HepG2 (cell line): ENCODE measurements at regions not wholly inside any gene's neighbourhood (a gene's known extent, or its start where the extent isn't known, plus 50 kb on each side); places are given as distances from the start of the nearest gene placed in this dataset.
A peak's percentile ranks its signal among the peaks of the same experiment; 100 is the strongest.

ENCODE experiments used
- DMAP1 ChIP-seq: IDR thresholded peaks from 2 replicates; pipeline ENCODE4 v1.6.1; 2016
- EED ChIP-seq: sonication (generic); formaldehyde crosslinking; IDR thresholded peaks from 2 replicates; pipeline ENCODE4 v1.5.0; 2020; ENCODE audit warnings: mild to moderate bottlenecking, missing genetic modification reagents
- FOSL1 ChIP-seq: sonication (generic); formaldehyde crosslinking; IDR thresholded peaks from 2 replicates; pipeline ENCODE4 v1.9.0; 2021; ENCODE audit warnings: missing genetic modification reagents, borderline replicate concordance
- FUBP1 ChIP-seq: sonication (generic); formaldehyde crosslinking; IDR thresholded peaks from 2 replicates; pipeline ENCODE4 v1.5.1; 2020; ENCODE audit warnings: missing genetic modification reagents, mild to moderate bottlenecking, borderline replicate concordance
- HNRNPUL1 ChIP-seq: fragments of 200-400 bp; formaldehyde crosslinking; IDR thresholded peaks from 2 replicates; pipeline ENCODE4 v1.6.1; 2017; ENCODE audit warnings: low read depth, mild to moderate bottlenecking, low read length, moderate library complexity
- KMT2A ChIP-seq: sonication (generic); formaldehyde crosslinking; IDR thresholded peaks from 2 replicates; pipeline ENCODE4 v1.4.0; 2020; ENCODE audit warnings: missing genetic modification reagents
- MTA3 ChIP-seq: sonication (generic); formaldehyde crosslinking; IDR thresholded peaks from 2 replicates; pipeline ENCODE4 v1.4.0; 2020; ENCODE audit warnings: missing genetic modification reagents
- NFATC3 ChIP-seq: sonication (generic); formaldehyde crosslinking; IDR thresholded peaks from 2 replicates; pipeline ENCODE4 v1.5.1; 2020; ENCODE audit warnings: mild to moderate bottlenecking, missing genetic modification reagents
- POLR2A ChIP-seq, 2 experiments: IDR thresholded peaks; 2 replicates each; pipeline ENCODE4 v1.6.1; 2011; ENCODE audit warnings: low read depth in 2 of 2, low read length in 2 of 2, mild to moderate bottlenecking in 1 of 2, moderate library complexity in 1 of 2; ENCODE audit not compliant: insufficient read depth in 1 of 2
- SMAD9 ChIP-seq: sonication (generic); formaldehyde crosslinking; IDR thresholded peaks from 2 replicates; pipeline ENCODE4 v1.5.1; 2020; ENCODE audit warnings: mild to moderate bottlenecking, missing genetic modification reagents
- SOX6 ChIP-seq, 2 experiments: fragments of 450-650 bp in 1 of 2; sonication (generic) in 1 of 2; formaldehyde crosslinking in 1 of 2; IDR thresholded peaks; 2 replicates each; pipeline versions ENCODE4 v1.4.0 to v1.6.1; 2017 to 2020; ENCODE audit warnings: antibody characterized with exemption in 1 of 2, mild to moderate bottlenecking in 1 of 2, missing genetic modification reagents in 1 of 2
- SP140L ChIP-seq: sonication (generic); formaldehyde crosslinking; IDR thresholded peaks from 2 replicates; pipeline ENCODE4 v1.4.0; 2020; ENCODE audit warnings: missing genetic modification reagents, borderline replicate concordance
- TCF12 ChIP-seq, 2 experiments: fragments of 450-650 bp in 1 of 2; sonication (generic) in 1 of 2; formaldehyde crosslinking in 1 of 2; IDR thresholded peaks; 2 replicates each; pipeline versions ENCODE4 v1.6.1 to v1.8.0; 2017 to 2022; ENCODE audit warnings: antibody characterized with exemption in 1 of 2, mild to moderate bottlenecking in 1 of 2, missing genetic modification reagents in 1 of 2, moderate library complexity in 1 of 2
- ZEB1 ChIP-seq: IDR thresholded peaks from 2 replicates; pipeline ENCODE4 v1.6.1; 2012; ENCODE audit warnings: mild to moderate bottlenecking, low read depth, inconsistent platforms; ENCODE audit not compliant: insufficient replicate concordance
- ZNF275 ChIP-seq: sonication (generic); formaldehyde crosslinking; IDR thresholded peaks from 2 replicates; pipeline ENCODE4 v1.8.0; 2022; ENCODE audit warnings: missing genetic modification reagents, mild to moderate bottlenecking, inconsistent platforms, borderline replicate concordance
- ZNF460 ChIP-seq: sonication (generic); formaldehyde crosslinking; IDR thresholded peaks from 2 replicates; pipeline ENCODE4 v1.5.1; 2020; ENCODE audit warnings: missing genetic modification reagents, mild to moderate bottlenecking, borderline replicate concordance
- TF ChIP-seq, protein P1 (sequence below): sonication (generic); formaldehyde crosslinking; IDR thresholded peaks from 2 replicates; pipeline ENCODE4 v1.4.0; 2020; ENCODE audit warnings: missing genetic modification reagents
- TF ChIP-seq, protein P2 (sequence below): IDR thresholded peaks from 2 replicates; pipeline ENCODE4 v1.6.1; 2016
- TF ChIP-seq, protein P3 (sequence below): IDR thresholded peaks from 2 replicates; pipeline ENCODE4 v1.6.1; 2018; ENCODE audit warnings: missing genetic modification reagents, mild to moderate bottlenecking, missing compliant biosample characterization

DNA sequence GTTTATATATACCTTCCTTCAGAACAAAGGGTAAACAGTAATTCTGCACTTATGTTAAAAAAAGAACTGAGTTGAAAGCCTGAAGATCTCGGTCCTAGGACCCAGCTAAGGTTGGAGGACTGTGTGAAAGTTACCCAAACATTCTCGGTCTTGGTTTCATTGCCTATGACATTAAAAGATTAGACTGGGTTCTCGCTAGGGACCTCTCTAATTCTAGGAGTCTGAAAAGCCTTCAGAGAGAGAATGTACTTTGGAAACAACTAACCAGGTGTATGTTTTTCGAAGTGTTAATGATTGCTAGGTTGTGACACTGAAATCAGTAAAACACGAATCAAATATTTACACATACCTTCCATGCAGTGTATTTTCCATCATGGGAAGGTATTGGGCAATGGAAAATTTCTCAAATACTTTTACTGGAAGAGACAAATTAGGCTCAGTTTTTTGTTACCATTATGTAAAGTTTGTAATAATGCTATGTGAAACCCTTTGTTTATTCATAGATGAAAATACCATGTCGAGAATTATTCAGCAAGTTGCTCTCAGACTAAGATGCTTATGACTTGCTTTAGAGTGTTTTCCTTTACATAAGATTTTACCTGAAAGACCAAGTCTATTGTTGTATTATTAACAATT, 113.7 kb upstream of the LOC128125822 start (continued):
- TF ChIP-seq, protein P1, sequence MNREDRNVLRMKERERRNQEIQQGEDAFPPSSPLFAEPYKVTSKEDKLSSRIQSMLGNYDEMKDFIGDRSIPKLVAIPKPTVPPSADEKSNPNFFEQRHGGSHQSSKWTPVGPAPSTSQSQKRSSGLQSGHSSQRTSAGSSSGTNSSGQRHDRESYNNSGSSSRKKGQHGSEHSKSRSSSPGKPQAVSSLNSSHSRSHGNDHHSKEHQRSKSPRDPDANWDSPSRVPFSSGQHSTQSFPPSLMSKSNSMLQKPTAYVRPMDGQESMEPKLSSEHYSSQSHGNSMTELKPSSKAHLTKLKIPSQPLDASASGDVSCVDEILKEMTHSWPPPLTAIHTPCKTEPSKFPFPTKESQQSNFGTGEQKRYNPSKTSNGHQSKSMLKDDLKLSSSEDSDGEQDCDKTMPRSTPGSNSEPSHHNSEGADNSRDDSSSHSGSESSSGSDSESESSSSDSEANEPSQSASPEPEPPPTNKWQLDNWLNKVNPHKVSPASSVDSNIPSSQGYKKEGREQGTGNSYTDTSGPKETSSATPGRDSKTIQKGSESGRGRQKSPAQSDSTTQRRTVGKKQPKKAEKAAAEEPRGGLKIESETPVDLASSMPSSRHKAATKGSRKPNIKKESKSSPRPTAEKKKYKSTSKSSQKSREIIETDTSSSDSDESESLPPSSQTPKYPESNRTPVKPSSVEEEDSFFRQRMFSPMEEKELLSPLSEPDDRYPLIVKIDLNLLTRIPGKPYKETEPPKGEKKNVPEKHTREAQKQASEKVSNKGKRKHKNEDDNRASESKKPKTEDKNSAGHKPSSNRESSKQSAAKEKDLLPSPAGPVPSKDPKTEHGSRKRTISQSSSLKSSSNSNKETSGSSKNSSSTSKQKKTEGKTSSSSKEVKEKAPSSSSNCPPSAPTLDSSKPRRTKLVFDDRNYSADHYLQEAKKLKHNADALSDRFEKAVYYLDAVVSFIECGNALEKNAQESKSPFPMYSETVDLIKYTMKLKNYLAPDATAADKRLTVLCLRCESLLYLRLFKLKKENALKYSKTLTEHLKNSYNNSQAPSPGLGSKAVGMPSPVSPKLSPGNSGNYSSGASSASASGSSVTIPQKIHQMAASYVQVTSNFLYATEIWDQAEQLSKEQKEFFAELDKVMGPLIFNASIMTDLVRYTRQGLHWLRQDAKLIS (CRISPR knock-in tag), result peak; percentile 72
- TF ChIP-seq SP140L (CRISPR knock-in tag) (peak; percentile 85; the same call in 1 of the 2 replicates), POLR2A (IDR thresholded peaks at IDR 0.05; ENCODE audit: insufficient read depth in 1 of 2, low read depth in 2 of 2, low read length in 2 of 2) (peak; percentile 53 to 81; a peak in 3 of 4 replicates), DMAP1 (CRISPR knock-in tag) (peak; percentile 80), TCF12 (IDR thresholded peaks at IDR 0.05) (no peak), TCF12 (CRISPR knock-in tag; IDR thresholded peaks at IDR 0.05) (peak; percentile 95; the same call in 1 of the 2 replicates), ZEB1 (peak; percentile 82), FOSL1 (CRISPR knock-in tag) (peak; percentile 25; the same call in 1 of the 2 replicates), FUBP1 (CRISPR knock-in tag) (no peak), ZNF275 (CRISPR knock-in tag) (peak; percentile 49; the same call in 1 of the 2 replicates), EED (CRISPR knock-in tag) (no peak), KMT2A (CRISPR knock-in tag) (peak; percentile 30; the same call in 1 of the 2 replicates), SOX6 (IDR thresholded peaks at IDR 0.05) (no peak), SOX6 (CRISPR knock-in tag; IDR thresholded peaks at IDR 0.05) (peak; percentile 99), MTA3 (CRISPR knock-in tag) (no peak), HNRNPUL1 (peak; percentile 93), ZNF460 (CRISPR knock-in tag) (peak; percentile 52; the same call in 1 of the 2 replicates), NFATC3 (CRISPR knock-in tag) (peak; percentile 97; the same call in 1 of the 2 replicates), SMAD9 (CRISPR knock-in tag) (no peak)
- TF ChIP-seq, protein P2, sequence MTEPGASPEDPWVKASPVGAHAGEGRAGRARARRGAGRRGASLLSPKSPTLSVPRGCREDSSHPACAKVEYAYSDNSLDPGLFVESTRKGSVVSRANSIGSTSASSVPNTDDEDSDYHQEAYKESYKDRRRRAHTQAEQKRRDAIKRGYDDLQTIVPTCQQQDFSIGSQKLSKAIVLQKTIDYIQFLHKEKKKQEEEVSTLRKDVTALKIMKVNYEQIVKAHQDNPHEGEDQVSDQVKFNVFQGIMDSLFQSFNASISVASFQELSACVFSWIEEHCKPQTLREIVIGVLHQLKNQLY, result peak; percentile 95
- TF ChIP-seq, protein P3, sequence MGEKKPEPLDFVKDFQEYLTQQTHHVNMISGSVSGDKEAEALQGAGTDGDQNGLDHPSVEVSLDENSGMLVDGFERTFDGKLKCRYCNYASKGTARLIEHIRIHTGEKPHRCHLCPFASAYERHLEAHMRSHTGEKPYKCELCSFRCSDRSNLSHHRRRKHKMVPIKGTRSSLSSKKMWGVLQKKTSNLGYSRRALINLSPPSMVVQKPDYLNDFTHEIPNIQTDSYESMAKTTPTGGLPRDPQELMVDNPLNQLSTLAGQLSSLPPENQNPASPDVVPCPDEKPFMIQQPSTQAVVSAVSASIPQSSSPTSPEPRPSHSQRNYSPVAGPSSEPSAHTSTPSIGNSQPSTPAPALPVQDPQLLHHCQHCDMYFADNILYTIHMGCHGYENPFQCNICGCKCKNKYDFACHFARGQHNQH (CRISPR knock-in tag), result peak; percentile 80; the same call in 1 of the 2 replicates
